Activated CD4-positive, alpha-beta T cell treated with anti-CD3 and anti-CD28 coated beads, Interleukin-2, amount 50 U/mL, for 4 hours (primary cell): ENCODE measurements at regions not wholly inside any gene's neighbourhood (a gene's known extent, or its start where the extent isn't known, plus 50 kb on each side); places are given as distances from the start of the nearest gene placed in this dataset.
"Not testable (repeated sequence)": the region's sequence is repeated elsewhere in the genome, so short reads cannot be mapped to it uniquely, and the experiment has no call there.

Experiments used
- DNase-seq, 2 experiments: peaks; one replicate each; pipeline ENCODE4 v3.0.0-alpha.2; 2020

- no peak for DNase-seq
Measured at GRCh38 chr21:36602735-36603134, 96.2 kb upstream of the SIM2 start.

DNA sequence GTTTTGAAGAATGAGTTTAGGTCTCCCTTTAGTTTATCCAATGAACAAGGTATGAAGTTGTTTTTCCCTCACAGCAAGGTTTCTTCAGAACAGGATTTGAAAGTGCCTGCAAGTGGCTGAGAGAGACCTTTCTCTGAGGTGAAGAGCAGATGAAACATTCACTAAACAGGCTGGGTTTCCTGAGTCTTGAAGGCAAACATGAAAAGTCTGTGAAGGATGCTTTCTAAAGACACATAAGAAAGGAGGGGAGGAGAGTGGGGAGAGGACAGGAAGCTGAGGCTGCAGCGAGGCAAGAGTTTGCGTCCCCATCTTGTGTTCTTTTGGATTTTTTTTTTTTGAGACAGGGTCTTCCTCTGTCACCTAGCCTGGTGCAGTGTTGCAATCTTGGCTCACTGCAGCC is 95.7 kb upstream of the SIM2 start:
- no peak for DNase-seq

DNA sequence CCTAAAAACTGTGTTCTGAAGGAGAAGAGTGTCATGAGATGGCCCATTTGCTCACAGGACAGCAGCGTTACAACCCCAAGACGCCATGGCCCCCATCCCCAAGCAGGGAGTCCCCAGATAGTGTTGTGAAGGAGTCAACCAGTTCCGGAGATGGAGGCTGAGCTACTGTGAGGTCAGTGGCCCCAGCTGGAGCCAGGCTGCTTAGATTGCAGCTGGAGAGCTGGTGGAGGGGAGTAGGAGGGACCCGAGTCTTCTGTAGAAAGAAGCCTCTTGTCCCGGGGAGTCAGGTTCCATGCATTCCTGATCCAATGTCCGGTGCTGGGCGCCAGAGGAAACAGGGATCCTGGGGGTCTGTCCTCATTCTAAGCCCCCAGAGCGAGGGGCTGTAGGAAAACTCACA is 93.5 kb upstream of the SIM2 start:
- no peak for DNase-seq

GRCh38 chr21:36606287-36606982 is 92.5 kb upstream of the SIM2 start:
- DNase-seq = no peak

DNA sequence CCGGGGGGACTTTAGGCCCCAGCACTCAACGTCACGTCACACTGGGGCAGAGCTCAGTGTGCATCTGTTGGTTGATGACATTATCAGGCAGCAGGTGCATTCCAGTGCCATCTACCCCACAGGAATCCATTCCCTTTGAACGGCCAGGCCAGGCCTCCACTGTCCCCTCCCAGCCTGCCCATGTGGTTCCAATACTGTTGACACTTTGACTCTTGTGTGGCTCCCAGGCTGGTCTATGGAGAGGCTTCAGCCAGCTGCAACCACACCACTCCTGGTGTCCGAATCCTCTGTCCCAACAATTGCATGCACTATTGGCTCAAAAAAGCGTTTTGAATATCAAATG is 92.0 kb upstream of the SIM2 start:
- no peak for DNase-seq

- DNase-seq = no peak
Measured at GRCh38 chr21:36608041-36608896, 90.6 kb upstream of the SIM2 start.

DNA sequence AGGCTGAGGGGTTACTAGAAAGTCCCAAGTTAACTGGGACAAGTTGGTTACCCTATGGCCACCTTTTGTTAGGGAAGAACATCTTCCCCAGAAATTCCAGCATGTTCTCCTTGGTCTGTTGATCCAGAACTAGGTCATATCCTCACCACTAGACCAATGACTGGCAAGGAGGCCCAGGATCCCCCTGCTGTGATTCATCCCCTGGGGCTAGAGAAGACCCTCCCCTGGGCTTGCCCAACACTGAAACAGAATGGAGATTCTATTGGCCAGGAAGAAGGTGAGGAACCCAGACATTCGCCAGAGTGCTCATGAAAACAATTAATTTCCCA is 90.1 kb upstream of the SIM2 start:
- DNase-seq = no peak

GRCh38 chr21:36609654-36610053 is 89.3 kb upstream of the SIM2 start:
- no peak for DNase-seq

DNA sequence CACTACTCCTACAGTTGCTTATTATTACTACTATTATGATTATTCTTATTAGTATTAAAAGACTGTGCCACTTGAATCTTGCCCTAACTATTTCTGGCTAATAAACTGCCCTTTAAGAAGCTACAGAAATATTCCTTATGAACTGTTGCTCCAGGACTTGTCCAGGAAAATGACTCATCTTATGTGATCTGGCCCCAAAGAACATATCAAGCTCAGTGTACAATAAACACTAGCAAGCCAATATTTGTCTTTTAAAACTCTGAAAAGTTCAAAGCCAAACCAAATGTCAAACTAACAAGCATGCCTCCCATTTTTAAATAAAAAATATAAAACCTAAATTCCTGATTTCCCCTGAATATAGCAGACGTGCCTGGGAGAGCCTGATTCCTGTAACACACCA is 88.7 kb upstream of the SIM2 start:
- DNase-seq = no peak

DNA sequence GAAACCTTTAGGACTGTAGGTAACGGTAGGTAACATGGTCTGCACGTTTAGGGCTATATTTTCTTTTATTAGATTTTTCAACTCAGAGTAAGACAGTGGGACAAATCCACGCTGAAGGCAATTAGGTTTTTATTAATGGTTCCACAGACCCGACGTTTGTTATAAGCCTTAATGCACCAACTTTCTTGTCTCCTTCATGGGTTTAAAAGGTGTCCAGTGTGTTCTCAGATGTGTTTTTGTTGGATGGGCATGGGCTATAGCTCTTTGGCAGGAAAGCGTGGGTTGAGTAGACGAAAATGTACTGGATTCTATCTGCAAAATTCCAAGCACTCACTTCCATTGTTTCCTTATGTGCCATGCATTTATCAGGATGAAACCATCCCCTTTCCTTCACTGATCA is 88.0 kb upstream of the SIM2 start:
- no peak for DNase-seq

DNA sequence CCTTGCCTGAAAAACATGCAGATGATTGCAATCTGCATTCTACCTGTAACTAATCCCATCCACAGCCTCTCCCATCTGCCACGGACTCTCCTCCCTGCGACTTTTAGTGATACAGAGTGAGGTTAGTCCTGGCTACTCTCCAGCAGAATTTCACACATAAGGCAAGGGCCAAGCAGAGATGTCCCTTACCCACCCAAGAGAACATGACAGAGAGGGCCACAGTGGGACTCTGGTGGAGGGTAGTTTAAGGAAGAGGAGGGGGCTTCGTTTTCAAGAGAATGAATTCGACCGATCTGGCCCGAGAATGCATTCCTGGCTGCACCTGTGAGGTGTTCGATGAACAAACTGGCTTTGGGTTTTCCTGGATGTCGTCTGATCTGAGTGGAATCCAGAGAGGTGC is 87.5 kb upstream of the SIM2 start:
- no peak for DNase-seq

DNA sequence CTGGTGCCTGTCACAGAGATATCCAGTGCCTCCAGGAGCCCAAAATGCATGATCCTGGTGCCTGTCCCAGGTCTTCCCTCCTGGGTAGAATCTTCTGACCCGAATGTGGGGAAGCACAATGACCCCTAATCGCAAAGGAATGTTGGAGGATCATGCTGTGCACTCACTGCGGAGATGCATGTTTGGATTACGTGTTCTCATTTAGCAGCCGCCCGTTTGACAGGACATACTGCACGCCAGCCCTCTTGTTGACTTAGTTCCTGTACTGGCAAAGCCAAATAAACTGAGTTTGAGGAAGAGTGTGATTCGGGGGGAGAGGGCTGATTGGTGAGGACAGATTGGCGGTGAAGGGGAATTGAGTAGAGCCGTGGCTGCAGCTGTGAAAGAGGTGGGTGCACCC is 85.9 kb upstream of the SIM2 start:
- DNase-seq = no peak

DNA sequence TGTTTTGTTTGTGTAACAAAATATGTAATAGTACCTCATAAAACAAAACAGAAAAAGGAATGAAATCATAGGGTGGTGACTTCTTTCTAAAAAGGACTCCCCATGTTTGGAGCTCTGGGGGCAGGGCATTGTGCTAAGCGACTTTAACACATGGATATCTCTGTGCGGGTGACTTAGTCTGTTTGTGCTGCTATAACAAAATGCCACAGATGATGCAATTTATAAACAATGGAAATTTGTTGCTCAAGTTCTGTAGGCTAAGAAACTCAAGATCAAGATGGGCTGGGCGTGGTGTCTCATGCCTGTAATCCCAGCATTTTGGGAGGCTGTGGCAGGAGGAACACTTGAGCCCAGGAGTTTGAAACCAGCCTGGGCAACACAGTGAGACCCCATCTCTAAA is 85.4 kb upstream of the SIM2 start:
- no peak for DNase-seq

GRCh38 chr21:36615274-36615964 is 83.5 kb upstream of the SIM2 start:
- DNase-seq = no peak

DNA sequence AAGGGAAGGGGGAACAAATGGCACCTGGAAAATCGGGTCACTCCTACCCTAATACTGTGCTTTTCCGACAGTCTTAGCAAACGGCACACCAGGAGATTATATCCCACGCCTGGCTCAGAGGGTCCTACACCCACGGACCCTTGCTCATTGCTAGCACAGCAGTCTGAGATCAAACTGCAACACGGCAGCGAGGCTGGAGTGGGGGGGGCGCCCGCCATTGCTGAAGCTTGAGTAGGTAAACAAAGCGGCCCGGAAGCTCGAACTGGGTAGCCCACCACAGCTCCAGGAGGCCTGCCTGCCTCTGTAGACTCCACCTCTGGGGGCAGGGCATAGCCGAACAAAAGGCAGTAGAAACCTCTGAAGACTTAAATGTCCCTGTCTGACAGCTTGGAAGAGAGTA is 82.1 kb upstream of the SIM2 start:
- DNase-seq = not testable (repeated sequence)

DNA sequence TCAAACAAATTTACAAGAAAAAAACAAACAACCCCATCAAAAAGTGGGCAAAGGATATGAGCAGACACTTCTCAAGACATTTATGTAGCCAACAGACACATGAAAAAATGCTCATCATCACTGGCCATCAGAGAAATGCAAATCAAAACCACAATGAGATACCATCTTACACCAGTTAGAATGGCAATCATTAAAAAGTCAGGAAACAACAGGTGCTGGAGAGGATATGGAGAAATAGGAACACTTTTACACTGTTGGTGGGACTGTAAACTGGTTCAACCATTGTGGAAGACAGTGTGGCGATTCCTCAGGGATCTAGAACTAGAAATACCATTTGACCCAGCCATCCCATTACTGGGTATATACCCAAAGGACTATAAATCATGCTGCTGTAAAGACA is 77.1 kb upstream of the SIM2 start:
- DNase-seq = not testable (repeated sequence)

DNA sequence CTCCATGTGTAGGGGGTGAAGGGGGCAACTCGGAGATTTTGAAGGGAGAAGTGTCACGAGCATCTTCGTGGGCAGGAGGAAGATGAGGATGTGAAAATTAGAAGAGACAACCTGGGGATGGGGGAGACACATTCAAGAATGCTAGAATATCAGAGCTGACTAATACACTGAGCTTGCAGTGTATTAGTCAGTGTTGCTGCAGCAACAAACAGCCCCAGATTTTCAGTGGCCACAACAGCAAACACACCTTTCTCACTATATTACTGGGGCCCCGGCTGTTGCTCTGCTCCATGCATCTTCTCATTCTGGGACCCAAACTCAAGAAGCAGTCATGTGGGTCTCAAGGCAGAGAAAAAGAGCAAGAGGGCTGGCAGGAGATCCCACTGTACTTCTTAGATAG is 74.8 kb upstream of the SIM2 start:
- DNase-seq = no peak

GRCh38 chr21:36626791-36627190 is 72.1 kb upstream of the SIM2 start:
- no peak for DNase-seq

GRCh38 chr21:36627242-36627641 is 71.7 kb upstream of the SIM2 start:
- no peak for DNase-seq

DNA sequence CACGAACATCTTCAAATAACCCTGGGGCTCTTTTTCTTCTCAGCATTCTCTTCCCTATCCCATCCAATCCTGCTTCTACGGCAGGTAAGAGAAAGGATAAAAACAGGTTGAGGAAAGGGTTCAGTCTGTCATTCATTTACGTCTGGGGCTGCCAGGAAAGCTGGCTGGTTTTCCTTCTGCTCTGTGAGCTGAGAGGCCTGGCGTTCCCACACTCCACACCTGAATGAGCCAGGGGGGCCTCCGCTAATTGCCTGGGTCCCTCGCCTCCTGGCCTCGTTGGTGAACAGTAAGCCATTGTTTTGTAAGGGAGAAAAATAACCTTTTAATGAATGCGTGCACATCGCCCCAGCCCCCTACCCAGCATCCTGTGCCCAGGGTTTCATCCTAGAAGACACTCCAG is 70.8 kb upstream of the SIM2 start:
- no peak for DNase-seq

GRCh38 chr21:36628761-36629460 is 70.0 kb upstream of the SIM2 start:
- DNase-seq = no peak

DNA sequence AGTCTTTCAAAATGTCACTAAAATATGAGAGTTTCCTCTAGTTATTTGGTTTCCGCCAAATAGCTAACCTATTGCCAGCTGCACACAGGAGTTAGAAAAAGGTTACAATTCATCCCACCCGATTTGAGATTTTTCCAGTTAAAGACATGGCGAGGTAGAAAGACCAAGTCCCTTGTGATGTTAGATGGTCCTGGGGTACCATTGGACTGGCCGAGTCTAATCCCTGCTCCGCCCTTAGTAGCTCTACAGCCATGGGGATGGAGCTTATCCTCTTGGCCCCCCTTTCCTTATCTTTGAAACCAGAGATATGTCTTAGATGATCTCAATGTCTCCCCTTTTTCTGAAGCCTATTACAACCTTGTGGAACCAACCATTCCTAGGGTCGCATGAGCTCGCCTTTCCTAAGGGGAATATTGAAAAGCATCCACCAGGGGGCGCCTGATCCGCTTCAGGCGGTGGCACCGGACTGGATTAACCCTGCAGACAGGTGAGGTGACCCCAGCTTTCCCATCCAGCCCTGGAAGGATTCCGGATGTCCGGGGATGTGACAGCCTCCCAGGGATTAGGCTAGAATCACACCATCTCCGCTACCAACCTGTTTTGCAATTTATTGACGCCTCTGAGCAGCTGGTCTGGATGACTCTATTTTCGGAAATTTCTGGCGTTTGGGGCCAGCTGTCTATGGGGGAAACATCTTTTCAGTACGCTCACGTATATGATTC is 68.3 kb upstream of the SIM2 start:
- DNase-seq = peak; percentile 35 to 49

GRCh38 chr21:36636016-36636415 is 62.9 kb upstream of the SIM2 start:
- no peak for DNase-seq
